ENCODE measurements at regions not wholly inside any gene's neighbourhood (a gene's known extent, or its start where the extent isn't known, plus 50 kb on each side); places are given as distances from the start of the nearest gene placed in this dataset.
A peak's percentile ranks its signal among the peaks of the same experiment; 100 is the strongest.
"Not testable (repeated sequence)": the region's sequence is repeated elsewhere in the genome, so short reads cannot be mapped to it uniquely, and the experiment has no call there.

GRCh38 chr17:20633268-20634059 is 53.9 kb downstream of the CDRT15L2 start:
- DNase-seq: not testable (repeated sequence)

- not testable (repeated sequence) for DNase-seq
Observed at GRCh38 chr17:20640147-20640546, 60.6 kb downstream of the CDRT15L2 start.

GRCh38 chr17:20646661-20647272 is 67.2 kb downstream of the CDRT15L2 start:
- not testable (repeated sequence) for DNase-seq

DNA sequence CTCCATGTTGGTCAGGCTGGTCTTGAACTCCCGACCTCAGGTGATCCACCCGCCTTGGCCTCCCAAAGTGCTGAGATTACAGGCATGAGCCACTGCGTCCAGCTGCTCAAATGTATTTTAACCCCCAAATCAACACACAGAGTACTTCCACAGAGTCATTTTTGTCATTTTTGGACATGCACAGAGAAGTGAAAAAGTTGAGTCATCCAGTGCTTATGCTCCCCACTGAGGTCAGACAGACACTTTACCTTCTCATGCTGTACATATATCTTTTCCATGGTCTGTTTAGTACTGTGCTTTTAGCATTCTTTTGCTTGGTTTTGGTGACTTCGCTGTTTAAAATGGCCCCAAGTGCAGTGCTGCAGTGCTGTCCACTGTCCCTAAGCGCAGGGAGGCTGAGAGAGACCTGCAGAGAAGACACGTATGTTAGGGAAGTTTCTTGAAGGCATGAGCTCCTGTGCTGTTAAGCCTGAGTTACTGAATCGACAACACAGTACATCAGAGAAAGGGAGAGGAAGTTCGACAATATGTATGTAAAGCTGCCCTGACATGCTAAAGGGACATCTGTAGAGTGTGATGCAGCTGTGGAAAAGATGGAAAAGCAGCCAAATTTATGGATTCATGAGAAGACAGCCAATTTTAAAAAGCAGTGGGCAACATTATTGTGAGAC is 69.7 kb downstream of the CDRT15L2 start:
- not testable (repeated sequence) for DNase-seq

DNA sequence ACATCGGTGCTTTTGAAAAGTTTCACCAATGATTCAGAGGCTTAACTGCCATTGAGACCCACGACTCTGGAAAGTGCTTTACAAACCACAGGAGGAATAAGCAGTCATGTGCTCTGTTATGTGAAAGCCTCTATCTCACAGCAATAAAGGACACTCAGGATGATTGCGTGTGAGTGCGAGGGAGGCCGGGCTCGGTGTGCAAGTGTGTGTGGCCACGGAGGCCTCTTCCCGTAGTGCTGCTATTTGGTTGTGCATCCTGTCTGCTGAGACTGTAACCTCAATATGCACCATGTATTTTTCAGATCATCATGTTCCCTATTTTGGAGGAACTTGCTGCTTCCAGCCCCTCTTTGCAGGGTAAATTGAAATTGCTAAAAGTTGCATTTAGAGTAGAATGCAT is 71.5 kb downstream of the CDRT15L2 start:
- not testable (repeated sequence) for DNase-seq

- DNase-seq: not testable (repeated sequence)
Observed at GRCh38 chr17:20651736-20652135, 72.2 kb downstream of the CDRT15L2 start.

DNA sequence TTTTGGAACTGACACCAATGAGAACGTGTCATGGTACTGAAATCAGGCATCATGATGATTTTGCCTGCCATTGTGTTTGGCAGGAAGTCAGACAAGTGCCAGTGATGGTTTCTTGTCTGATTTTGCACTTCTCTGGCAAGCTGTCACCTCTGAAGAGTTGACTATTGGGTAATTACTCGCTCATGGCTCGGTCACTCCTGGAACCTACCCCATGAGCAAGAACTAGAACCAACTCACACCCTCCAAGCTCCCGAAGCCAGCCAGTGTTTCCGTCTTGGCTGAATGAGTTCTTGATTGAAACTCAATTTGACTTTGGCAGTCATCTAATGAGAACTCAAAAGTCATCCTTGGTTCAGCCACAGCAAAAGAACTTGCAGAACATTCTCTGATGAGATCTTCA is 73.9 kb downstream of the CDRT15L2 start:
- DNase-seq: not testable (repeated sequence)

DNA sequence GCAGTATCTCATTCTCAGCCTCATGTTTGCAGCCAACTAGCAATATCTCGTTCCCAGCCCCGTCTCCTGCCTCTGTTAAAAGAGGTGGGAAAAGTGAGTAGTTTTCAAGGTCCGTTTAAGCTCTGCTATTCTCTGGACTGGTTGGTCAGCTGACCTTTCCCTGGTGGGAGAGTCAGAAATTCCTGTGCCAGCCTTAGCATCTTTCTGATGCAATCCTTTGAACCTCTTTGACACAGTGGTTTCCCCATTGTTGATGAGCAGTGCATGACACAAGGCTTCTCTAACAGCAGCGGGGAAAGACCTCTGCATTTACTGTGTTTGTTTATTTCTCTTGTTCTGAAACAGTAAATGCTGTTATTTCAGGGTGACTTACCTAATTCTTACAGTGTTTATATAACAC is 74.6 kb downstream of the CDRT15L2 start:
- DNase-seq: peak; percentile 52

GRCh38 chr17:20654575-20654974 is 75.1 kb downstream of the CDRT15L2 start:
- not testable (repeated sequence) for DNase-seq

DNA sequence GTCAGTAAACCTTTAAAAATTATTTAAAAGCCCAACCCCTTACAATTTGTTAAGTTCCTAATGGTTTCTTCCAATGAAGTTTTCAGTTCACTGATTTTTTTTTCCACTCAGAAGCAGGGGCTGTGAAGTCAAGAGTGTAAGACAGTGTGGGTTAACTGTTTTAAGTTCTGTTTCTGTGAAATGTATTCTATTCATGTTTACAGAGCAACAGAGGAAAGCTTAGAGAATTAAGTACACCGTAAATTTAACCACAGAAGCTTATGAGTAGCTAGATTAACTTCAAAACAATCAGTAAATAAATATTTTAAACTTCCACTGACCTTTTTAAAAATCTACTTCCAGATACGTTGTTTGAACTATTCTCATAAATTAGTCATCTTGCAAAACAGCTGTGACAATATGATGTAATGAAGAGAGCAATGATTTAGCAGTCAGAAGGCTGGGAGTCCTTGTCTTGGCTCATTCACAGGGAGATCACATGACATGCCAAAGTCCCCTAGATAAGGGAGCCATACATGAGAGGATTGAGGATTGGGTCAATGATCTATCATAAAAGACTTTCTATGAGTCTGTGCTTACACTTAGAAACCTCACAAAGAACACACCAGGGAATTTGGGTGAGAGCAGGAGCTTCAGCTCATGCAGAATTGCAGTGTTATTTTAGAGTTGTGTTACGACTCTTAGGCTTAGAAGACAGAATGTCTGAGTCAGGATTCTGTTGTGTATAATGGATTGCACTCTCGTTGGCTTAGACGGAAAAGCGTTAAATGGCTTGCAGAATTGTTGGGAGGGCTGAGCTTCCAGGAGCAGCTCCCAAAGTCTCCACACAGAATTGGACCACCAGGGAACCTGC is 85.8 kb downstream of the CDRT15L2 start:
- DNase-seq: not testable (repeated sequence)

GRCh38 chr17:20666689-20667088 is 87.2 kb downstream of the CDRT15L2 start:
- peak; percentile 12 for DNase-seq

DNA sequence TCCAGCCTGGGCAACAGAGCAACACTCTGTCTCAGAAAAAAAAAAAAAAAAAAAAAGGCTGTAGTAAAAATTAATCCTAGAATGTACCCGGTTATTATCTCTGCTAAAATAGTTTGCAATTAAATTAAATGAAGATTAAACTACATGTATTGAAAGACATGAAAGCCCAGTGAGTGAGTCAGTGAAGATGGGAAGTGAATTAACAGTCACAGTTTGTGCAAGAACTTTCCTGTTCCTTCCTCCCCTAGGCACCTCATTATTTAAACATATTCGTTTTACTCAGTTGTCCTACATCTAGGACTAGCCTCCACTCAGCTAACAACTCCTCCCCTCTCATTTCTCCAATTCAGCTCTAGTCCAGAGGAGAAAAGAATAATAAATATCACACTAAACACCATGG is 88.2 kb downstream of the CDRT15L2 start:
- DNase-seq: not testable (repeated sequence)

GRCh38 chr17:20668316-20668715 is 88.8 kb downstream of the CDRT15L2 start:
- DNase-seq: peak; percentile 11

DNA sequence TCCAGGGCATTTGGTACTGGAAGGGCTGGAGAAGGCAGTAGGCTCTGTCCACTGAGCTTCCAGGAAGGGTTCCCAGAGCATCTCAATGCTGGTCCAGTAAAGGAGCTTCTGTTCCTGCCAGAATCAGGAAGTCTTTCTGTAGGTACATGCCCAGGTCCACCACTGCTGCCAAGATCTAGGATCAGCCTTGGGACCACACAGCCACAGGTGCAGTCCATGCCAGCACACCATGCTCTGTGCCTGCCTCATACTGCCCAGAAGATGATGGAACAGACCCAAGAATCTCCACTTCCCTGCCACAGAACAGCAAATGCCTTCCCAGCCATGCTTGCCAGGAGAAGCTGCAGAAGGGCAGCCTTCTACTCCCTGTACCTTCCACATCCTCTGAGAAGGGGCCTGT is 89.3 kb downstream of the CDRT15L2 start:
- DNase-seq: not testable (repeated sequence)

DNA sequence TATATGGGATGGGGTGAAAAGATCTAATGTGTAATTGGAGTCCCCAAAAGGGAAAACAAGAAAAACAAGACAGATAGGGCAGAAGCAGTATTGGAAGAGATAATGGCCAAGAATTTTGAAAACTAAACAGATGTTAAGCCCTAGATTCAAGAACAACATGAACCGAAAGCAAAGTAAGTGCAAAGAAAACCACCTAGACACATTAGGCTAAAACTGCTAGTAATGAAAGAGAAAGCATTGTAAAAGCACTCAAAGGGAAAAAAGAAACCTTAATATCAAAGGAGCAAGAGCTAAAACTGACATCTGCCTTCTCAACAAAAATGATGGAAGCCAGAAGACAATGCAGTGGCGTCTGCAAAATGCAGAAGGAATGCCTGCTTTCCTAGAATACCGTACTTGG is 91.0 kb downstream of the CDRT15L2 start:
- not testable (repeated sequence) for DNase-seq

DNA sequence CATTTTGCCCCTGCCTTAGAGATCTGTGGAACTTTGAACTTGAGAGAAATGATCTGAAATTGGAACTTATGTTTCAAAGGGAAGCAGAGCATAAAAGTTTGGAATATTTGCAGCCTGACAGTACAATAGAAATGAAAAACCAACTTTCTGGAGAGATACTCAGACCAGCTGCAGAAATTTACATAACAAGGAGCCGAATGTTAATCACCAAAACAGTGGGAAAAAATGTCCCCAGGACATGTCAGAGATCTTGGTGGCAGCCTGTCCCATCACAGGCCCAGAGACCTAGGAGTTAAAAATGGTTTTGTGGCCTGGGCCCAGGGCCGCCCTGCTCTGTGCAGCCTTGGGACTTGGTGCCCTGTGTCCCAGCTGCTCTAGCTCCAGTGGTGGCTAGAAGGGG is 94.8 kb downstream of the CDRT15L2 start:
- not testable (repeated sequence) for DNase-seq

GRCh38 chr17:20675707-20676106 is 96.2 kb downstream of the CDRT15L2 start:
- not testable (repeated sequence) for DNase-seq

DNA sequence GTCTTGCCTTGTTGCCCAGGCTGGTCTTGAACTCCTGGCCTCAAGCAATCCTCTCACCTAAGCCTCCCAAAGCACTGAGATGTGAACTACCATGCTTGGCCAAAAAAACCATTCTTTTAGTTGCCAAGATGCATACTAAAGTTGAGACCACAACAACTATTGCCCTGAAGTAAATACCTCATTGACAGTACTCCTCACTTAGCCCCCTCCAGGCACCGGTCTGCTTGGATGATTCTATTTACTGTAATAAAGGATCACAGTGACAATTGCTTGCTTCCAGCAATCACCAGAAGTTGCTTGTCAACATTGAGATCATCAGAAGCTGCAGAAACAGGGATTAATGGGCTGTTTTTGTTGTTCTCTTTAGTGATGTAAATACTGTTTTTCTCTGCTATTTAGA is 97.1 kb downstream of the CDRT15L2 start:
- DNase-seq: not testable (repeated sequence)

DNA sequence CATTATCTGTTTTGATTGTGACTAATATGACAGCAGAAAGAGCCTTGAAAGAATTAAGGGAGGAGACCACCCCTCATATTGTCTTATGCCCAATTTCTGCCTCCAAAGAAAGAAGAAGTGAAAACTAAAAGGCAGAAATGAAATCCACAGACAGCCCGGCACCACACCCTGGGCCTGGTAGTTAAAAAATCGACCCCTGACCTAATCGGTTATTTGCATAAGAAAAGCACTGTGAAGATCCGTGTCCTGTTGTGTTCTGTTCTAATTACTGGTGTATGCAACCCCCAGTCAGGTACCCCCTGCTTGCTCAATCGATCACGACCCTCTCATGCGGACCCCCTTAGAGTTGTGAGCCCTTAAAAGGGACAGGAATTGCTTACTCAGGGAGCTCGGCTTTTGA is 97.9 kb downstream of the CDRT15L2 start:
- DNase-seq: not testable (repeated sequence)

GRCh38 chr17:20678424-20678823 is 98.9 kb downstream of the CDRT15L2 start:
- DNase-seq: not testable (repeated sequence)

DNA sequence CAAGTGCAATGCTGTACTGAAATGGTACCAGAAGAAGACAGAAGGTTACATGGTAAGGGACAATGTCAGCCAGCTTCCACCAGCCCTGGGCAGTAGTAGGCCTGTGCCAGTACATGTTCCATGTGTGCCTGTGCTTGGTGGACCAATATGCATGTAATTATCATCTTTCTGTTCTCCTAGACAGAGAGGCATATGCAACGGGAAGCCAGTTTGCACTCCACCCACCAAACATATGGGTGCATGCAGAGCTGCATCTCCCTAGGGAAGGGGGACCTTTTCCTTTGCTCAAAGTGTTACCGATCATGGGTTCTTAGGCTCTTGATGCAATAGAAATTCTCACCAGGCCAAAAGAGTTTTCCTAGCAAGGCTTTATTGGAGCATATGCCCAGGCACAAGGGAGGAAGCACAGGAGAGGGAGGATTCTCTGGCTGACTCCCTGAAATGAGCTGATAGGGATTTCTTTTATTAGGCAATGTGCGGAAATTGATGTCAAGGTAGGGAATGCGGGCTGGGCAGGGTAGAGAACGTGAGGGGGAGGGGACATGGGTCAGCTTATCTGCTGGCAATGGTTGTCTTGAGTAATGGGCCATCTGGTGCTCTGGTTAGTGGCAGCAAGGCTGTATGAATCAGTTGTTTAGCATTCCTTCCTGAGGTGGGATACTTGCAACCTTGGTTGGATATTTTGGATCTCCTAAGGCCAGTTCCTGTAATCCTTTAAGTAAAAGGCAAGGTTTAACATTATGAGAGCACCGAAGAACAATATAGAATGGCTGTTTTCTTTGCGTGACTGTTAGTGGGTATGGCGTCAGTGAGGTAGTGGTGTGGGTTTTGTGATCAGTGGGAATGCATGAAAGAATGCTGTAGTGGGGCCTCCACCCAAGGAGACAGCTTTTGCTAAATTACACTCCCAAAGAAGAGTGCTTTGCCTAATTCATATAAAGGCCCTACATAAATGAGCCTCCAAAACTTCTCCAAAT is 102.5 kb downstream of the CDRT15L2 start:
- DNase-seq: peak; percentile 85

Data from NCI-H226 (cell line).